Peyer's patch (tissue), 4 donors: ENCODE measurements at regions not wholly inside any gene's neighbourhood (a gene's known extent, or its start where the extent isn't known, plus 50 kb on each side); places are given as distances from the start of the nearest gene placed in this dataset.
"Not testable (repeated sequence)": the region's sequence is repeated elsewhere in the genome, so short reads cannot be mapped to it uniquely, and the experiment has no call there.

ENCODE experiments used
- DNase-seq, 3 donors: peaks; one replicate each; pipeline ENCODE4 v3.0.0-alpha.2; 2017 to 2019
- H3K27ac ChIP-seq, 4 donors: fragments of 200-600 bp; sonication (generic); one replicate each; pipeline ENCODE4 v1.5.1; 2016 to 2019
- H3K27me3 ChIP-seq, 2 donors: fragments of 200-600 bp; sonication (generic); one replicate each; pipeline ENCODE4 v1.5.1; 2019
- H3K36me3 ChIP-seq, 3 donors: fragments of 200-600 bp; sonication (generic); one replicate each; pipeline ENCODE4 v1.5.1; 2016 to 2019
- H3K4me1 ChIP-seq, 4 donors: fragments of 200-600 bp; sonication (generic); one replicate each; pipeline ENCODE4 v1.5.1; 2016 to 2019
- H3K4me3 ChIP-seq, 4 donors: fragments of 200-600 bp; sonication (generic); 1 replicate in 3 of 4; 2 replicates in 1 of 4; pipeline ENCODE4 v1.5.1; 2016 to 2019; ENCODE audit warnings: mild to moderate bottlenecking in 1 of 4
- H3K9me3 ChIP-seq, 4 donors: fragments of 200-600 bp; sonication (generic); one replicate each; pipeline ENCODE4 v1.5.1; 2016 to 2019; ENCODE audit warnings: mild to moderate bottlenecking in 1 of 4
- POLR2A ChIP-seq, 2 donors: fragments of 450-650 bp; IDR thresholded peaks; one replicate each; pipeline ENCODE4 v1.5.1; 2017; ENCODE audit warnings: antibody characterized with exemption in 2 of 2, mild to moderate bottlenecking in 2 of 2, moderate library complexity in 2 of 2
- TF ChIP-seq, protein P1 (sequence below), 6 experiments: fragments of 450-650 bp in 4 of 6; fragments of 200-600 bp in 2 of 6; sonication (generic) in 1 of 6; IDR thresholded peaks; one replicate each; pipeline ENCODE4 v1.5.1; 2017 to 2019; ENCODE audit warnings: antibody characterized with exemption in 6 of 6, mild to moderate bottlenecking in 3 of 6, moderate library complexity in 1 of 6

DNA sequence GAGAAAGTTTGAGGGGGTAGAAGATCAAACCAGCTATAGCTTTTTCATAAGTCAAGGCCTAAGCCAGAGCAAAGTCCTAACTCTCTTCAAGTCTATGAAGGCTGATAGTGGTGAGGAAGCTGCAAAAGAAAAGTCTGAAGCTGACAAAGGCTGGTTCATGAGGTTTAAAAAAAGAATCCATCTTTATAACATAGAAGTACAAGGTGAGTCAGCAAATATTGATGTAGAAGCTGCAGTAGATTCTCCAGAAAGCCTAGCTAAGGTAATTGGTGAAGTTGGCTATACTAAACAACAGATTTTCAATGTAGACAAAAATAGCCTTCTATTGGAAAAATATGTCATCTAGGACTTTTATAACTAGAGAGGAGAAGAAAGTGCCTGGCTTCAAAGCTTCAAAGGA lies 141.4 kb upstream of the ZNF521 start:
- no peak overlapping the region for H3K4me3 ChIP-seq
- no peaks in the 10 kb centered on the region for H3K4me1 ChIP-seq
- H3K9me3 ChIP-seq, result no peaks in the 10 kb centered on the region
- H3K27me3 ChIP-seq, result no peaks in the 10 kb centered on the region
- DNase-seq, result no peak
- H3K36me3 ChIP-seq, result no peaks in the 10 kb centered on the region
- TF ChIP-seq, protein P1, sequence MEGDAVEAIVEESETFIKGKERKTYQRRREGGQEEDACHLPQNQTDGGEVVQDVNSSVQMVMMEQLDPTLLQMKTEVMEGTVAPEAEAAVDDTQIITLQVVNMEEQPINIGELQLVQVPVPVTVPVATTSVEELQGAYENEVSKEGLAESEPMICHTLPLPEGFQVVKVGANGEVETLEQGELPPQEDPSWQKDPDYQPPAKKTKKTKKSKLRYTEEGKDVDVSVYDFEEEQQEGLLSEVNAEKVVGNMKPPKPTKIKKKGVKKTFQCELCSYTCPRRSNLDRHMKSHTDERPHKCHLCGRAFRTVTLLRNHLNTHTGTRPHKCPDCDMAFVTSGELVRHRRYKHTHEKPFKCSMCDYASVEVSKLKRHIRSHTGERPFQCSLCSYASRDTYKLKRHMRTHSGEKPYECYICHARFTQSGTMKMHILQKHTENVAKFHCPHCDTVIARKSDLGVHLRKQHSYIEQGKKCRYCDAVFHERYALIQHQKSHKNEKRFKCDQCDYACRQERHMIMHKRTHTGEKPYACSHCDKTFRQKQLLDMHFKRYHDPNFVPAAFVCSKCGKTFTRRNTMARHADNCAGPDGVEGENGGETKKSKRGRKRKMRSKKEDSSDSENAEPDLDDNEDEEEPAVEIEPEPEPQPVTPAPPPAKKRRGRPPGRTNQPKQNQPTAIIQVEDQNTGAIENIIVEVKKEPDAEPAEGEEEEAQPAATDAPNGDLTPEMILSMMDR (IDR thresholded peaks at IDR 0.05), result no peak
- no peak for TF ChIP-seq POLR2A (IDR thresholded peaks at IDR 0.05)
- H3K27ac ChIP-seq, result no peak overlapping the region

DNA sequence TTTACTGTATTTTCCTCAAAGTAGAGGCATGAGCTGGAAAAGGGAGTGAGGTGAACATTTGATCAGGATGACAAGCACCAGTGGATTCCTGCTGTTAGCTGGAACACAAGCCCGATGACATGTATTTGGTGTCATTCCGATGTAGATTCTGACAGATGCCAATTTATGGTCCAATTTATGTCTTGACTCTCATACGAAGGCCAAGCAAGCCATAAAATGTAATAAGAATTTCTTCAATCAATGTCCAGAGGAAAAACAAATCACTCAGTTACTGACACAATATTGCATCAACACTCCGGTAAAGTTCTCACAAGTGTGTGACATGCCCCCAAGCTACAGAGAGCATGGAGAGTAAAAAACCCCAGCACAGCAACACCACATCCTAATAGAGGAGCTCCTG lies 138.3 kb upstream of the ZNF521 start:
- Histone ChIP-seq H3K4me1 (no peaks in the 10 kb centered on the region), H3K27ac (no peak overlapping the region)
- TF ChIP-seq POLR2A (IDR thresholded peaks at IDR 0.05), result no peak
- TF ChIP-seq, protein P1 (IDR thresholded peaks at IDR 0.05), result no peak

DNA sequence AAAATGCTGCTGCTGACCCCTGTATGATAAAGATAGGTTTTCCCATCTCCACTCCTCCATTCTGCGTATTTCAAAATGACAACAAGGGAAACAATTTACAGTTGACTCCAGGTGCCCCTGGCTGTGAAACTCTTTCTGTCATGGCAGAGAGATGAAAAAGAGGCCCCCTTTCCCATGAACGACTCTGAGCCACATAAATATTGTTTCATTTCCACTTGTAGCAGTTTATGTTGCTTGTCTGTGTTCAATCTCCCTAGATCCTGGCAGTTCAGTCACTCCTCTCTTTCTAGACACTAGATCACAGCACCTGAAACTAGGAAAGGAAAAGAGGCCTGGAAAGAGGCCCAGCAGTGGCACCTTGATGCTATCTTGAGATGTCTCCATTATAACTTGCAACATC lies 121.0 kb upstream of the ZNF521 start:
- H3K4me3 ChIP-seq, result no peak overlapping the region
- no peak for TF ChIP-seq POLR2A (IDR thresholded peaks at IDR 0.05)
- TF ChIP-seq, protein P1 (IDR thresholded peaks at IDR 0.05), result no peak
- H3K4me1 ChIP-seq, result no peaks in the 10 kb centered on the region
- no peaks in the 10 kb centered on the region for H3K36me3 ChIP-seq
- no peak for DNase-seq
- H3K27me3 ChIP-seq, result no peaks in the 10 kb centered on the region
- H3K9me3 ChIP-seq, result no peaks in the 10 kb centered on the region
- H3K27ac ChIP-seq, result no peak overlapping the region

More for the DNA sequence above, 138.3 kb upstream of the ZNF521 start:
- DNase-seq, result no peak
- Histone ChIP-seq H3K36me3 (no peaks in the 10 kb centered on the region), H3K9me3 (no peaks in the 10 kb centered on the region), H3K27me3 (no peaks in the 10 kb centered on the region), H3K4me3 (no peak overlapping the region)

DNA sequence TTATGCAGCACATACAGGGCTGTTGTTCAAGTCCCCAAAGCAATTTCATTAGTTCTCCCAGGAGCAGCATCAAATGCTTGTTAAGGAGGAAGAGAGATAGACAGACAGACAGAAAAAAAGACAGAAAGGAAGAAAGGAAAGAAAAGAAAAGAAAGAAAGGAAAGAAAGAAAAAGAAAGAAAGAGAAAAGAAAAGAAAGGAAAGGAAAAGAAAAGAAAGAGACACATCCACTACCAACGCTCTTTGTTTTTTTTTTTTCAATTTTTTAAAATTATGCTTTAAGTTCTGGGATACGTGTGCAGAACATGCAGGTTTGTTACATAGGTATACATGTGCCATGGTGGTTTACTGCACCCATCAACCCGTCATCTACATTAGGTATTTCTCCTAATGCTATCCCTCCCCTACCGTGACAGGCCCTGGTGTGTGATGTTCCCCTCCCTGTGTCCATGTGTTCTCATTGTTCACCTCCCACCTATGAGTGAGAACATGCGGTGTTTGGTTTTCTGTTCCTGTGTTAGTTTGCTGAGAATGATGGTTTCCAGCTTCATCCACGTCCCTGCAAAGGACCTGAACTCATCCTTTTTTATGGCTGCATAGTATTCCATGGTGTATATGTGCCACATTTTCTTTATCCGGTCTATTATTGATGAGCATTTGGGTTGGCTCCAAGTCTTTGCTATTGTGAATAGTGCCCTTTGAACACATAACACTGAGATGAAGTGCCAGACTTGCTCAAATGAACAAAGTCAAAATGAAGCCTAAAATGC lies 119.0 kb upstream of the ZNF521 start:
- H3K4me1 ChIP-seq, DNase-seq, H3K27ac ChIP-seq, H3K4me3 ChIP-seq, H3K9me3 ChIP-seq, H3K27me3 ChIP-seq, H3K36me3 ChIP-seq: not testable (repeated sequence)

DNA sequence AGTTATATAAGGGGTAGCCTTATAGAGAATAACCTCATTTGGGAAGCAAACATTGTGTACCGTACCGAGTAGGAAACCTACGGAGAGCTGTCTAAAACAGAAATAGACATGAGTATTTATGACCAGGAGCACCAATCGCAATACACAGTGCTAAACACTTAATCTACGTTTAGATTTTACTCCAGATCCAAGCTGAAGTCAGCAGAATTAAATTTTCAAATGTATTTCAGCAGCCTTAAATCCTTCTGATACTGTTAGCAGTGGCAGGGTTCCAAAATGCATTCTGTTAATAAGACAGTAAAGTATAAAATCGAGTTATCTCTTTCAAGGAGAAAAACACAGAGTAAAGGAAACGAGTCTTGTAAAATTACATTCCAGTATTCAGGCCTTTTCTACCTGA lies 118.1 kb upstream of the ZNF521 start:
- no peaks in the 10 kb centered on the region for H3K9me3 ChIP-seq
- no peaks in the 10 kb centered on the region for H3K27me3 ChIP-seq
- DNase-seq, result no peak
- no peaks in the 10 kb centered on the region for H3K36me3 ChIP-seq
- no peak overlapping the region for H3K4me3 ChIP-seq
- no peaks in the 10 kb centered on the region for H3K4me1 ChIP-seq
- TF ChIP-seq POLR2A (IDR thresholded peaks at IDR 0.05), result no peak
- TF ChIP-seq, protein P1 (IDR thresholded peaks at IDR 0.05), result no peak
- H3K27ac ChIP-seq, result no peak overlapping the region

DNA sequence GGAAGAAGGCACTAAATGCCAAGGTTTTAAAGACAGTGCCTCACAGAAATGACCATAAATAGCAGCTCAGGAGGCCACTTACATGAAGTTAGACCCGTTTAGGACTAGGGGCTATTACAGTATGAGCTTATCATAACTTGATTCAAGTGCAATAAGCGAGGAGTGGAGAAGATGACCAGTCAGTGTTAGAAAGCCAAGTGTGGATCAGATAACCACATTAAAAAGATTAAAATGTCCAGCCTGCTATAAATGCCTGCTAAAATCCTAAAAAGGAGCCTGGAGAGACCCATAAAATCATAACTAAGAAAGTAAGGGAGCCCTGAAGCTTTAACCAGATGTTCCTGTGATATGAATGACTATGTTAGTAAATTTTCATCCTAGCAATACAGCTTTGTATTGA lies 117.5 kb upstream of the ZNF521 start:
- Histone ChIP-seq H3K27ac (no peak overlapping the region), H3K4me3 (no peak overlapping the region)

More for the DNA sequence above, 117.5 kb upstream of the ZNF521 start:
- Histone ChIP-seq H3K36me3 (no peaks in the 10 kb centered on the region), H3K4me1 (no peaks in the 10 kb centered on the region), H3K27me3 (no peaks in the 10 kb centered on the region), H3K9me3 (no peaks in the 10 kb centered on the region)
- DNase-seq, result no peak
- TF ChIP-seq, protein P1 (IDR thresholded peaks at IDR 0.05), result no peak
- TF ChIP-seq POLR2A (IDR thresholded peaks at IDR 0.05), result no peak
